PC-9 (cell line): ENCODE measurements at regions not wholly inside any gene's neighbourhood (a gene's known extent, or its start where the extent isn't known, plus 50 kb on each side); places are given as distances from the start of the nearest gene placed in this dataset.
"Not testable (repeated sequence)": the region's sequence is repeated elsewhere in the genome, so short reads cannot be mapped to it uniquely, and the experiment has no call there.

ENCODE experiments used
- CTCF ChIP-seq: fragments of 200-600 bp; sonication (generic); conservative IDR thresholded peaks from 2 replicates; pipeline ENCODE4 v1.6.1; 2017; ENCODE audit warnings: mixed run types, antibody characterized with exemption, mild to moderate bottlenecking, moderate library complexity
- EZH2 ChIP-seq: fragments of 200-600 bp; sonication (generic); IDR thresholded peaks from 2 replicates; pipeline ENCODE4 v1.8.0; 2017; ENCODE audit warnings: antibody characterized with exemption, low read depth

DNA sequence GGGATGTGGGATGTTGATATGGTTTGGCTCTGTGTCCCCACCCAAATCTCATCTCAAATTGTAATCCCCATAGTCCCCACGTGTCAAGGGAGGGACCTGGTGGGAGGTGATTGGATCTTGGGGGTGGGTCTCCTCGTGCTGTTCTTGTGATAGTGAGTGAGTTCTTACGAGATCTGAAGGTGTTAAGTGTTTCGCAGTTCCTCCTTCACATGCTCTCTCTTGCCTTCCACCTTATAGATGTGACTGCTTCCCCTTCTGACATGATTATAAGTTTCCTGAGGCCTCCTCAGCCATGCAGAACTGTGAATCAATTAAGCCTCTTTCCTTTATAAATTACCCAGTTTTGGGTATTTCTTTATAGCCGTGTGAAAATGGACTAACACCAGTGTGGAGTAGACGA is 130.1 kb upstream of the KCNE2 start:
- not testable (repeated sequence) for TF ChIP-seq CTCF, EZH2
